Activated naive CD8-positive, alpha-beta T cell treated with anti-CD3 and anti-CD28 coated beads, Interleukin-2, amount 10 ng/mL, durations not matched to agents 7 days and 5 days (primary cell): ENCODE measurements at regions not wholly inside any gene's neighbourhood (a gene's known extent, or its start where the extent isn't known, plus 50 kb on each side); places are given as distances from the start of the nearest gene placed in this dataset.

Experiments used
- ATAC-seq: fragments of 150-1000 bp; cut with Tn5 transposase; one replicate; pipeline ENCODE4 v1.10.0; 2021; ENCODE audit warnings: low read depth, moderate library complexity
- POLR2A ChIA-PET: fragments of 350-600 bp; sonication (Branson Sonifier 250); formaldehyde crosslinking; loops from one replicate; lab custom pipeline; 2021; ENCODE audit warnings: antibody characterized with exemption; lab: Charles Lee
- DNase-seq: peaks from one replicate; pipeline ENCODE4 v3.0.0; 2021
- H3K27ac Mint-ChIP-seq: one replicate; pipeline ENCODE4 v1.8.0; 2022; ENCODE audit warnings: mild to moderate bottlenecking, mixed read lengths
- H3K27me3 Mint-ChIP-seq: one replicate; pipeline ENCODE4 v1.8.0; 2022; ENCODE audit warnings: mild to moderate bottlenecking, moderate library complexity, mixed read lengths
- H3K36me3 Mint-ChIP-seq: one replicate; pipeline ENCODE4 v1.8.0; 2021; ENCODE audit warnings: mild to moderate bottlenecking, mixed read lengths
- H3K4me1 Mint-ChIP-seq: one replicate; pipeline ENCODE4 v1.8.0; 2021; ENCODE audit warnings: mixed read lengths
- H3K4me3 Mint-ChIP-seq: one replicate; pipeline ENCODE4 v1.8.0; 2022; ENCODE audit warnings: mild to moderate bottlenecking, moderate library complexity, mixed read lengths
- H3K9me3 Mint-ChIP-seq: one replicate; pipeline ENCODE4 v1.8.0; 2021; ENCODE audit warnings: mixed read lengths

DNA sequence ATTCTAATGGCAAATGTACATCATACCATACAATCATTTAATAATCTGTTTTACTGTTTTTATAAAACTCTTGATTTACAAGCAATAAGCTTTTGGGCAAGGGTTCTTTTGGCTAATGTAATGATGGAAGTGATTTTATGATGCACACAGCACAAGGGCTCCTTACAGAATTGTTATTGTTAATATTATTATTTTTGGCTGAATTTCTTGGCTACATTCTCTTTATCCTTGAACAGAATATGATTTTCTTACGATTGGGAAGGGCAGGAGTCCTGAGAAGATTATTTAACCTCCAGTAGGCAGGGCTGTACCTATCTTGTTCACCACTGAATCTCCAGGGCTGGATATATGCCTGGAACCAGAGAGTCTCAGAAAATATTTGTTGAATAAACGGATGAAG lies 70.4 kb upstream of the ARHGAP20 start:
- Mint-ChIP-seq H3K27me3 (no peaks in the 10 kb centered on the region), H3K36me3 (no peaks in the 10 kb centered on the region), H3K4me3 (no peak overlapping the region), H3K4me1 (no peaks in the 10 kb centered on the region), H3K9me3 (no peaks in the 10 kb centered on the region), H3K27ac (no peak overlapping the region)
- ATAC-seq (no peak), DNase-seq (no peak)
- POLR2A ChIA-PET, result no interaction called here

- Mint-ChIP-seq H3K4me3 (no peak overlapping the region), H3K36me3 (no peaks in the 10 kb centered on the region), H3K9me3 (no peaks in the 10 kb centered on the region), H3K4me1 (no peaks in the 10 kb centered on the region), H3K27me3 (no peaks in the 10 kb centered on the region), H3K27ac (no peak overlapping the region)
- DNase-seq (no peak), ATAC-seq (no peak)
- POLR2A ChIA-PET, result no interaction called here
These were observed 66.9 kb upstream of the ARHGAP20 start for GRCh38 chr11:110779108-110779507.

- ATAC-seq (no peak), DNase-seq (no peak)
- Mint-ChIP-seq H3K4me1 (no peaks in the 10 kb centered on the region), H3K4me3 (no peak overlapping the region), H3K27me3 (no peaks in the 10 kb centered on the region), H3K9me3 (no peaks in the 10 kb centered on the region), H3K36me3 (no peaks in the 10 kb centered on the region), H3K27ac (no peak overlapping the region)
- POLR2A ChIA-PET, result no interaction called here
These were observed 66.1 kb upstream of the ARHGAP20 start for GRCh38 chr11:110778343-110778742.

- POLR2A ChIA-PET, result no interaction called here
- Mint-ChIP-seq H3K36me3 (no peaks in the 10 kb centered on the region), H3K27ac (no peak overlapping the region), H3K27me3 (no peaks in the 10 kb centered on the region), H3K4me3 (no peak overlapping the region), H3K4me1 (no peaks in the 10 kb centered on the region), H3K9me3 (no peaks in the 10 kb centered on the region)
- DNase-seq (no peak), ATAC-seq (no peak)
These were observed 65.5 kb upstream of the ARHGAP20 start for GRCh38 chr11:110777775-110778174.

DNA sequence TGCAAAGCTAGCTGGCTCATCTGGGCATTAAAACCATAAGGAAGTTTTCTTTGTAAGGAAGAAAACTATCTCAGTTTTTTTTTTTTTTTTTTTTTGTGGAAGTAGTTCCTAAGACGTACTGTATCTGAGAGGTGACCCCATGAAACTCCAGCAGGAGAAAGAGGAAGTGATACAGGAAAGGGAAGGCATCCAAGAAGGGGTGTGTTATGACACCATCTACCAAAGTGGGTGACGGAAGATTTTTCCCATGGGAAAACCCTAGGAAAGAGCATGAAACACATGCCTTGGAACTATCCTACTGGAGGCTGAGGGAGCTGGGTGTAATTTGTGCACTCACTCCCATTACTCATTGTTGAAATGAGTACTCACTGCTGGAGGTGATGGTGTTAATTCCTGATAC lies 63.8 kb upstream of the ARHGAP20 start:
- Mint-ChIP-seq H3K4me3 (no peak overlapping the region), H3K9me3 (no peaks in the 10 kb centered on the region), H3K4me1 (no peaks in the 10 kb centered on the region), H3K27me3 (no peaks in the 10 kb centered on the region), H3K27ac (no peak overlapping the region), H3K36me3 (no peaks in the 10 kb centered on the region)
- ATAC-seq (no peak), DNase-seq (no peak)
- POLR2A ChIA-PET, result no interaction called here

GRCh38 chr11:110774138-110775014 lies 62.1 kb upstream of the ARHGAP20 start:
- Mint-ChIP-seq H3K9me3 (peaks cover 3% of the 10 kb centered on the region), H3K4me3 (no peak overlapping the region), H3K27me3 (no peaks in the 10 kb centered on the region), H3K4me1 (peaks cover 3% of the 10 kb centered on the region), H3K27ac (no peak overlapping the region), H3K36me3 (no peaks in the 10 kb centered on the region)
- POLR2A ChIA-PET, result no interaction called here
- DNase-seq, result no peak
- no peak for ATAC-seq

DNA sequence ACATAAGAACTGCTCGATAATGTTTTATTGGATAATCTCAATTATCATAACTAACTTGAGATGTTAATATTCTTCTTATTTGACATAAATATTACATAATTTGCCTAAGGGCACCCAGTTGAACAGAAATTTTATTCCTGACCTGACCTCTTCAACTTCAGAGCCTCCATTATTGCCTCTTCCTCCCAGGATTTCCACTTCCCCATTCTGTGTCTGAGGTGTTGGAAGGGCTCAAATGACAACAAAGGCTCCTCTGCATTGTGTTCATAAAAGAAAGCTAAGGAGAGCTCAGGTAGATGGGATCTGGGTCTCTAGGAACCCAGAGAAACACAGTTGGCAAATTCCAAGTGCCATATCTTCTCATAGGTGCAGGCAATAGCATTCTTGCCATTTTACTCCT lies 61.2 kb upstream of the ARHGAP20 start:
- Mint-ChIP-seq H3K27ac (no peak overlapping the region), H3K4me1 (peaks cover 5% of the 10 kb centered on the region), H3K9me3 (peaks cover 3% of the 10 kb centered on the region), H3K27me3 (no peaks in the 10 kb centered on the region), H3K4me3 (no peak overlapping the region), H3K36me3 (no peaks in the 10 kb centered on the region)
- POLR2A ChIA-PET, result no interaction called here
- ATAC-seq (no peak), DNase-seq (no peak)

GRCh38 chr11:110772863-110773262 lies 60.6 kb upstream of the ARHGAP20 start:
- no peaks in the 10 kb centered on the region for H3K36me3 Mint-ChIP-seq
- peak overlapping the region; percentile 10 for H3K27ac Mint-ChIP-seq
- ATAC-seq (no peak), DNase-seq (no peak)
- POLR2A ChIA-PET, result no interaction called here
- peaks cover 5% of the 10 kb centered on the region for H3K4me1 Mint-ChIP-seq
- no peaks in the 10 kb centered on the region for H3K27me3 Mint-ChIP-seq
- no peak overlapping the region for H3K4me3 Mint-ChIP-seq
- peaks cover 4% of the 10 kb centered on the region for H3K9me3 Mint-ChIP-seq

DNA sequence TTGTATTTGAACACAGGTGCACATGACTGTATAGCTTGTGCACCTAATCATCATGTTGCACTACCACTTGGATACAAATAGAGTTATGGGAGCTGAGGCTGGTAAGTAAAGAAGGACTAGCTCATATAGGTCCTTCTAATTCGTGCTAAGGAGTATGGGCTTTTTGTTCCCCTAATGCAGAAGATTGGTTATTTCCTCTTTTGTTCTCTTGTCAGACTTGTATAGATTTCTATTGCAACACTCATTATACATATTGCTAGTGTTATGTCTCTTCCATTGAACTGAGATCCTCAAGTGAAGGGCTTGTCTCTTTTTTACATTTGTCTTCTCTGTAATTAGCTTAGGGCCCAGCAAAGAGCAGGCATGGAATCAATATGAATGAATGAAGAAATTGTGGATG lies 54.1 kb upstream of the ARHGAP20 start:
- no peaks in the 10 kb centered on the region for H3K36me3 Mint-ChIP-seq
- POLR2A ChIA-PET, result no interaction called here

GRCh38 chr11:110764485-110764884 lies 52.2 kb upstream of the ARHGAP20 start:
- no peak overlapping the region for H3K4me3 Mint-ChIP-seq
- H3K27me3 Mint-ChIP-seq, result peaks cover 14% of the 10 kb centered on the region
- ATAC-seq, result no peak
- H3K4me1 Mint-ChIP-seq, result peaks cover 3% of the 10 kb centered on the region
- no peaks in the 10 kb centered on the region for H3K36me3 Mint-ChIP-seq
- no peak for DNase-seq
- no peak overlapping the region for H3K27ac Mint-ChIP-seq
- peaks cover 2% of the 10 kb centered on the region for H3K9me3 Mint-ChIP-seq
- POLR2A ChIA-PET, result no interaction called here

More for the DNA sequence above, 54.1 kb upstream of the ARHGAP20 start:
- Mint-ChIP-seq H3K9me3 (peaks cover 4% of the 10 kb centered on the region), H3K4me1 (peaks cover 5% of the 10 kb centered on the region), H3K4me3 (no peak overlapping the region), H3K27ac (no peak overlapping the region), H3K27me3 (peaks cover 10% of the 10 kb centered on the region)
- no peak for DNase-seq
- no peak for ATAC-seq

DNA sequence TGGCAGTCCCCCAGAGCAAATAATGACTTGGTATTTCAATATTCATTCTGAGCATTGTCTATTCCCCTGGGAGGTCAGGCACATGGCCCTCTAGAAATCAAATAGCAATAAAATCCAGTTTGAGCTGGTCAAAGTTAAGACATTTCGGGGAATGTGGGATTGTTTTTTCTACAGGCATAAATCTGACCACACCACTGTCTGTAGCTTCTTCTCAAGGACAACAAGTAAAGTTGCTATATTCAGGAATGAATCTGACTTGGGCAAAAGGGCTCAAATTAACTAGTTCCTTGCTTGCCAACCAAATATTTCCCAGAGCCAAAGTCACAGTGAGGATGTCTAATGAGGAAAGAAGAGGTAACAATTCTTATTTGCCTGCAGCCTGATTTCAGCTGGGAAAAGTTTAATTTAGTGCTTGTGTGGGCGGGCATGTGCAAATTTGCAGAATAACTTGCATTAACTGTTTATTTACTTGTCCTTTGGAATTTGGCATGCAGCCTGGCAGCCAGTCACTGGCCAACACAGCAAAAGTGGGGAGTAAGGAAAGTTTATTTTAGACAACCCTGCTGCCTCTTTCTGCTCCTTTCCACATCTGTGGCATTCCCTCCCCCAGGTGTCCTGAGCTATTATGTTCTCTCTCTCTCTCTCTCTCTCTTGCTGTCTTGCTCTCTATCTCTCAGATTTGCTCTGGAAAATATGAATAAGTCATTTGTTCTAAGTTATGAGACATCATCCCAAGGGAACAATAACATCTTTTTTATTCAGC lies 51.2 kb upstream of the ARHGAP20 start:
- Mint-ChIP-seq H3K4me3 (no peak overlapping the region), H3K9me3 (peaks cover 1% of the 10 kb centered on the region), H3K4me1 (no peaks in the 10 kb centered on the region), H3K27me3 (peaks cover 14% of the 10 kb centered on the region), H3K36me3 (no peaks in the 10 kb centered on the region), H3K27ac (no peak overlapping the region)
- POLR2A ChIA-PET, result no interaction called here
- DNase-seq, result no peak
- ATAC-seq, result no peak

- DNase-seq (no peak), ATAC-seq (no peak)
- peaks cover 14% of the 10 kb centered on the region for H3K27me3 Mint-ChIP-seq
- H3K9me3 Mint-ChIP-seq, result no peaks in the 10 kb centered on the region
- H3K36me3 Mint-ChIP-seq, result no peaks in the 10 kb centered on the region
- no peak overlapping the region for H3K4me3 Mint-ChIP-seq
- POLR2A ChIA-PET, result no interaction called here
- no peak overlapping the region for H3K27ac Mint-ChIP-seq
- H3K4me1 Mint-ChIP-seq, result no peaks in the 10 kb centered on the region
These were observed 50.4 kb upstream of the ARHGAP20 start for GRCh38 chr11:110762590-110762989.
